ENCODE measurements at regions not wholly inside any gene's neighbourhood (a gene's known extent, or its start where the extent isn't known, plus 50 kb on each side); places are given as distances from the start of the nearest gene placed in this dataset.

GRCh38 chr18:10072671-10073175 lies 158.9 kb downstream of the VAPA start:
- Histone ChIP-seq H3K9me3 (no peaks in the 10 kb centered on the region), H3K4me3 (no peak overlapping the region), H3K36me3 (ENCODE audit: insufficient read depth in 1 of 2, low read depth in 1 of 2) (no peaks in the 10 kb centered on the region), H3K27me3 (ENCODE audit: insufficient read depth in 3 of 3, low read length in 2 of 3) (no peaks in the 10 kb centered on the region), H3K4me1 (no peaks in the 10 kb centered on the region), H3K27ac (no peak overlapping the region)
- TF ChIP-seq CTCF (IDR thresholded peaks at IDR 0.05): no peak
- no peak for DNase-seq
- intact Hi-C loops (cut with DNase I): loop anchor here (10.0 kb wide), 2 partner anchors 48 to 172 kb away; no protein-coding TSS in a partner anchor
- no peak for ATAC-seq
- 78 to 82% (median 82%) methylated on average over 5 of the region's 5 CpGs for WGBS, 3 donors

GRCh38 chr18:10074110-10074509 lies 160.3 kb downstream of the VAPA start:
- Histone ChIP-seq H3K36me3 (ENCODE audit: insufficient read depth in 1 of 2, low read depth in 1 of 2) (no peaks in the 10 kb centered on the region), H3K27me3 (ENCODE audit: insufficient read depth in 3 of 3, low read length in 2 of 3) (no peaks in the 10 kb centered on the region), H3K9me3 (no peaks in the 10 kb centered on the region), H3K4me3 (no peak overlapping the region), H3K4me1 (no peaks in the 10 kb centered on the region), H3K27ac (no peak overlapping the region)
- ATAC-seq (no peak), DNase-seq (no peak)
- WGBS, 3 donors: 67 to 71% (median 67%) methylated on average over 3 of the region's 3 CpGs
- intact Hi-C loops (cut with DNase I): loop anchor here (10.0 kb wide), 2 partner anchors 49 to 171 kb away; no protein-coding TSS in a partner anchor
- no peak for TF ChIP-seq CTCF (IDR thresholded peaks at IDR 0.05)

GRCh38 chr18:10074728-10075127 lies 160.9 kb downstream of the VAPA start:
- ATAC-seq (no peak), DNase-seq (no peak)
- Histone ChIP-seq H3K27me3 (ENCODE audit: insufficient read depth in 3 of 3, low read length in 2 of 3) (no peaks in the 10 kb centered on the region), H3K4me3 (no peak overlapping the region), H3K9me3 (no peaks in the 10 kb centered on the region), H3K4me1 (no peaks in the 10 kb centered on the region), H3K36me3 (ENCODE audit: insufficient read depth in 1 of 2, low read depth in 1 of 2) (no peaks in the 10 kb centered on the region), H3K27ac (no peak overlapping the region)
- WGBS, 3 donors: 84 to 88% (median 85%) methylated on average over 9 of the region's 9 CpGs
- TF ChIP-seq CTCF (IDR thresholded peaks at IDR 0.05): no peak
- intact Hi-C loops (cut with DNase I): loop anchor here (10.0 kb wide), 2 partner anchors 50 to 170 kb away; no protein-coding TSS in a partner anchor

- no peaks in the 10 kb centered on the region for H3K9me3 ChIP-seq
- H3K4me1 ChIP-seq: no peaks in the 10 kb centered on the region
- H3K27ac ChIP-seq: no peak overlapping the region
- H3K36me3 ChIP-seq (ENCODE audit: insufficient read depth in 1 of 2, low read depth in 1 of 2): no peaks in the 10 kb centered on the region
- DNase-seq (no peak), ATAC-seq (no peak)
- TF ChIP-seq CTCF (IDR thresholded peaks at IDR 0.05): no peak
- intact Hi-C loops (cut with DNase I): loop anchor here (10.0 kb wide), 2 partner anchors 52 to 168 kb away; no protein-coding TSS in a partner anchor
- 87 to 92% (median 90%) methylated on average over 5 of the region's 5 CpGs for WGBS, 3 donors
- no peak overlapping the region for H3K4me3 ChIP-seq
- no peaks in the 10 kb centered on the region for H3K27me3 ChIP-seq (ENCODE audit: insufficient read depth in 3 of 3, low read length in 2 of 3)
These were observed 162.8 kb downstream of the VAPA start for GRCh38 chr18:10076502-10077030.

GRCh38 chr18:10077986-10078385 lies 164.2 kb downstream of the VAPA start:
- H3K36me3 ChIP-seq (ENCODE audit: insufficient read depth in 1 of 2, low read depth in 1 of 2): no peaks in the 10 kb centered on the region
- H3K27ac ChIP-seq: no peak overlapping the region
- no peaks in the 10 kb centered on the region for H3K9me3 ChIP-seq
- DNase-seq: no peak
- 84 to 89% (median 84%) methylated on average over 4 of the region's 4 CpGs for WGBS, 3 donors
- no peak overlapping the region for H3K4me3 ChIP-seq
- H3K27me3 ChIP-seq (ENCODE audit: insufficient read depth in 3 of 3, low read length in 2 of 3): no peaks in the 10 kb centered on the region
- no peak for ATAC-seq
- no peak for TF ChIP-seq CTCF (IDR thresholded peaks at IDR 0.05)
- H3K4me1 ChIP-seq: no peaks in the 10 kb centered on the region
- intact Hi-C loops (cut with DNase I): loop anchor here (10.0 kb wide), 2 partner anchors 53 to 167 kb away; no protein-coding TSS in a partner anchor

All from psoas muscle (tissue), 7 donors.